LNCAP (cell line): ENCODE measurements at regions not wholly inside any gene's neighbourhood (a gene's known extent, or its start where the extent isn't known, plus 50 kb on each side); places are given as distances from the start of the nearest gene placed in this dataset.

Experiments used
- TF ChIP-seq, protein P1 (sequence below): fragments of 450-650 bp; IDR thresholded peaks from 2 replicates; pipeline ENCODE4 v1.5.1; 2017; ENCODE audit warnings: mild to moderate bottlenecking

DNA sequence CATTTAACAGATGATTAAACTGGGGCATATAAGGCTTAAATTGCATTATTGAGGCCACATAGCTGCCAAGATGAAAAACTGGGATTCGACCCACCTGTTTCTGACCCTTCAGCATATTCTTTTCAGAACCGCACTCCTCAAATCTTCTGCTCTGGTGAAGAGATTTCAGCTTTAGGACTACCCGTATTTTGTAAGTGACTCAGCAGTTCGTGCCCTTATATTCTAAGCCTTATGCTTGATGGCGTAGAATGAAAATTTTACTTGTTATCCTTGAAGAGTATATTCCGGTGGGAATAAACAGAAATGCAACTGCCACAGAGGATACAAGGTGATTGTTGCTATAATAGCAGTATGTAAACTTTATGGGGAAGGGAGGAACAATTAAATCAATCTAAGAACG lies 657.1 kb downstream of the DOK5 start:
- TF ChIP-seq, protein P1, sequence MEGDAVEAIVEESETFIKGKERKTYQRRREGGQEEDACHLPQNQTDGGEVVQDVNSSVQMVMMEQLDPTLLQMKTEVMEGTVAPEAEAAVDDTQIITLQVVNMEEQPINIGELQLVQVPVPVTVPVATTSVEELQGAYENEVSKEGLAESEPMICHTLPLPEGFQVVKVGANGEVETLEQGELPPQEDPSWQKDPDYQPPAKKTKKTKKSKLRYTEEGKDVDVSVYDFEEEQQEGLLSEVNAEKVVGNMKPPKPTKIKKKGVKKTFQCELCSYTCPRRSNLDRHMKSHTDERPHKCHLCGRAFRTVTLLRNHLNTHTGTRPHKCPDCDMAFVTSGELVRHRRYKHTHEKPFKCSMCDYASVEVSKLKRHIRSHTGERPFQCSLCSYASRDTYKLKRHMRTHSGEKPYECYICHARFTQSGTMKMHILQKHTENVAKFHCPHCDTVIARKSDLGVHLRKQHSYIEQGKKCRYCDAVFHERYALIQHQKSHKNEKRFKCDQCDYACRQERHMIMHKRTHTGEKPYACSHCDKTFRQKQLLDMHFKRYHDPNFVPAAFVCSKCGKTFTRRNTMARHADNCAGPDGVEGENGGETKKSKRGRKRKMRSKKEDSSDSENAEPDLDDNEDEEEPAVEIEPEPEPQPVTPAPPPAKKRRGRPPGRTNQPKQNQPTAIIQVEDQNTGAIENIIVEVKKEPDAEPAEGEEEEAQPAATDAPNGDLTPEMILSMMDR, result no peak

DNA sequence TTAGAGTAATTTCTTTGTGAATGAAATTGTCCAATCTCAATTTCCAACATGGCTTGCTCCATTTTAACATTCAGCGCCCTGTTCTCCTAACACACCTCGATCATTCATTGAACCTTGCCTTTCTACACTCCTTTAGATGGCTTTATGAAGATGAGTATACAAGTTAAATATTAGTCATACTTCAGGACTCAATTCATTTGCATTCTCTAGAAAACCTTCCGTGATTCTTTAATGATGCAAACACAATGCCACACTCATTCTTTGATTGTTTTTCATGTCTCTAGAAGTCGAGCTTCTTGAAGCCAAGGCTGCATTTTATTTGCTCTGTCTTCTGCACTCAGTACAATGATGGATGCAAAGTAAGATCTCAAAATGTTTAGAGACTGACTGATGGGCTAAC lies 641.2 kb downstream of the DOK5 start:
- TF ChIP-seq, protein P1, result no peak

DNA sequence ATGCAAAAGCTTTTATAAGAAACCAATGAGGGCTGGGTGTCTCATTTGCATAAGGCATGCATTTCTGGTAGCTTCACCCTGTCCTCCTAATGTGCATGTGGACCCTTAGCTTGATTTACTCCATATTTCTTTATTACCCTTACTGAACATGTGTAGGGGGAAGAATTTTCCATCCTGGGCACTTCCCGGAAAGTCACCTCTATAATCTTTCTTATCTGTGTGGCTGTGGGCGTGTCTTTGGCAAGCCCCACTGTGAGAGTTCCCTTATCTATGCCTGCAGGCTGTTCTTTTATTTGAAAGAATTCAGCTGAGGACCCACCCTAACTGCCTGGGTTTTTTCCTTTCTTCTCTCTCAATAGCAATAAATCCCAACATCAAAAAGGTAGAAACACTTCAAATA lies 627.8 kb downstream of the DOK5 start:
- TF ChIP-seq, protein P1, result no peak

DNA sequence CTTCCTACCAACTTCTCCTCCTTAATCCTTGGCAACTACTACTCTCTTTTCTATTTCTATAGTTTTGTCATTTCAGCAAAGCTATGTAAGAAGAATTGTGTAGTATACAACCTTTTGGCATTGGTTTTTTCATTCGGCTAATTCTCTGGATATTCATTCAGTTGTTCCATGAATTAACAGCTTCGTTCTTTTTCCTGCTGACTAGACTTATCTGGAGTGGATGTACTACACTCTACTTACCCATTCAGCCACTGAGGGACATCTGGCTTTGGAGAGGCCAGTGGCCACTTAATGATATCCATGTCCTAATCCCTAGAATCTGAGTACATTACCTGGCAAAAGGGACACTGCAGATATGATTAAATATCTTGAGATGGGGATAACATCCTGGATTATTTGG lies 623.9 kb downstream of the DOK5 start:
- TF ChIP-seq, protein P1, result no peak

DNA sequence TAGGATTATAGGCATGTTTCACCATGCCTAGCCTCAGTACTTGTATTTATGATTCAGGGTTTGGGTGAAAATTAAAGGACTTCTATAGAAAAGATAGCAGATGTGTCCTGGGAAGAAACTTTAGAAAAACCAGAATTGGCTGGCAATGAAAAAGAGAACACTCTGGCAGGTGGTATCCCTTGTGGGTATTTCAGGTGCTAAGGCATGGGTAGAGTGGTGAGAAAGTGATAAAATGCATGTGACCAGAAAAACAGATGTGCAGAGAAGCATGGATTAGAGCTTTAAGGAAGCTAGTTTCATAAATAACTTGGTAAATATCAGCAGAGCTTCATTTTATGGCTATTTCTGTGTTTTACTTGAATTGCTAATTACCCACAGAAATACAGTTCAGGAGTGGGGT lies 622.2 kb downstream of the DOK5 start:
- TF ChIP-seq, protein P1, result no peak

DNA sequence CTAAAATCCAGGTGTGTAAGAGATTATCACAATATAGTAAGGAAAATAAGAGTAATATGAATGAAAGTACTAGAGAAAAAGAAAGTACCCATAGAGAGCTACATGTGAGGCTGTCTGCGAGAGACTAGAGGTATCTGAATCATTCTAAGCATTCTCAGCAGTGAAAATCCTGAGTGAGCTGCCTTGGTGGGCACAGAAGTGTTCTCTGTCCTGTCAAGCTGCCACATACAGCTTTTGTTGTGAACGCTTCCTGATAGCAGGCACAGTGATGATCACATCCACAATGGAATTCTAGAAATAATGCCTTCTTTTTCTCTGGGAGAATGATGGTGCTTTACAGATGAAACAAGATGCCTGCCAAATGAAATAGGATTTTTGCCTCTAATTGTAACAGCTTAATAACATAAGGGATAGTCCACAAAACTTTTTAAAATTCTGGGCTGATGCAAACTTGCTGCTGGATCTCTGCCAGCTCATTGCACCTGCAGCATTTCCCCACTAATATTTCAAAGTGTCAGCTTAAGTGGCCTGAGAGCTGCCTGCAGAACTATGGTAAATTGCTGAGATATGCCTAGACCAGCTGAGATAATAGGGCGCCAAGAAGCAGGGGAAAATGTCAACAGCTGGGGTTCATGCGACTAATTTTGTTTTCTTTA lies 620.5 kb downstream of the DOK5 start:
- TF ChIP-seq, protein P1, result no peak

DNA sequence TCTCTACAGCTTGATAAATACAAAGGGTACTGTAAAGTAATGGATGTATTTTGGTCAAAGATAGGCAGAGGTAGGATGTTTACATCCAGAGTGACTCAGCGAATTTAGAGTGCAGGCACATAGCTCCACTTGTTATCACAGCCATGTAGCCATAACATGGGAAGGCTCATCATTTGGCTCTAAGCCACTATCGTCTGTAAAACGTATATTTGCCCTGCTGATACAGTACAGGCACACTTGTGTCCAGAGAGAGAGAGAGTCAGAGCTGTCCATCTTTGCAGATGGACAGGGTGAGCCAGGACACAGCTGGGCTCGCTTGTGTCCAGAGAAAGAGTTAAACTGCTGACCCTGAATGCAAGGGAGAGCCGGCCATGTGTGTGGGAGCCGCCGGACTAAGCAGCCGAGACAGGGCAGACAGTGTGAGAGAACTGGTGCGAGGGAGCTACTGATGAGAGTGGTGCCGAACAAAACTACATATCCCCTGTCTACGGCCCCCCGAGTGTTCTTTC lies 619.0 kb downstream of the DOK5 start:
- TF ChIP-seq, protein P1, result no peak

DNA sequence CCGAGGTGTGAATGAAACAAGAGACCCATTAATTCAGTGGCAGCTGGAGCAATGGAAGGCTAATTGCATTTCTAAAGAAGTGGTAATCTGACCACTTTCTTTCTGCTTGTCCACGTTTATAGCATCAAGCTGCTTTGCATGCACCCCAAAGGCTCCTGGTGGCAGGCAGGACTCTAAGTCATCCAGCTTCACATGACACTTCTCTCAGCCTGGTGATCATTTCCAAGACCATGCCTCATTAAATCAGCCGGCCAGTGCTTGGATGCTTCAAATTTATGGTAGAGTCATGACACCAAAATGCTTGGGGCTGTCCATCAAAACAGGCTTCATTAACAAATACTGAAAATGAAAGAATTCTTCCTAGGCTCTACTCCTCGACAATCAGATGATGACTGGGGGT lies 614.9 kb downstream of the DOK5 start:
- TF ChIP-seq, protein P1, result no peak
